Psoas muscle (tissue), 7 donors: ENCODE measurements at regions not wholly inside any gene's neighbourhood (a gene's known extent, or its start where the extent isn't known, plus 50 kb on each side); places are given as distances from the start of the nearest gene placed in this dataset.

Experiments used
- ATAC-seq, 4 donors: fragments of 200-7000 bp; cut with Tn5 transposase; one replicate each; pipeline ENCODE4 v1.9.1; 2020; ENCODE audit warnings: moderate library complexity in 3 of 4, mild to moderate bottlenecking in 2 of 4
- DNase-seq, 2 donors: peaks; one replicate each; pipeline ENCODE4 v3.0.0-alpha.2; 2020
- H3K27ac ChIP-seq: fragments of 200-600 bp; one replicate; pipeline ENCODE4 v1.8.0; 2022
- H3K27me3 ChIP-seq, 3 donors: fragments of 200-600 bp in 1 of 3; one replicate each; pipeline versions ENCODE4 v1.6.1 to v1.8.0; 2013 to 2022; ENCODE audit warnings: low read length in 2 of 3, mild to moderate bottlenecking in 2 of 3, moderate library complexity in 1 of 3; ENCODE audit not compliant: insufficient read depth in 3 of 3
- H3K36me3 ChIP-seq, 2 donors: fragments of 200-600 bp in 1 of 2; one replicate each; pipeline versions ENCODE4 v1.6.1 to v1.8.0; 2013 to 2022; ENCODE audit warnings: low read depth in 1 of 2, mild to moderate bottlenecking in 1 of 2, moderate library complexity in 1 of 2; ENCODE audit not compliant: insufficient read depth in 1 of 2
- H3K4me1 ChIP-seq: fragments of 200-600 bp; one replicate; pipeline ENCODE4 v1.8.0; 2022
- H3K4me3 ChIP-seq: fragments of 200-600 bp; one replicate; pipeline ENCODE4 v1.8.0; 2022; ENCODE audit warnings: mild to moderate bottlenecking
- H3K9me3 ChIP-seq: fragments of 200-600 bp; one replicate; pipeline ENCODE4 v1.8.0; 2022
- CTCF ChIP-seq: fragments of 200-600 bp; IDR thresholded peaks from one replicate; pipeline ENCODE4 v1.8.0; 2022; ENCODE audit warnings: antibody characterized with exemption
- WGBS, 3 donors: extraction: QIAGEN DNeasy Blood & Tissue Kit; methylation state at CpG; one replicate each; pipeline versions ENCODE4 v1.1.6 to v1.1.7; 2013; 5-methylcytosine and 5-hydroxymethylcytosine counted together
- intact Hi-C, 2 donors: fragments of 100-400 bp; cut with DNase I; formaldehyde crosslinking; loops; one replicate each; pipeline versions ENCODE4 v1.11.0 to v1.14.2; 2022
- donor health status: healthy with polysubstance abuse.
- donor health status: DM: no; HTN: no; CAD: no; lungs with moderate emphysema.
- donor health status: Bipolar disorder and iron deficiency.
- donor health status: healthy.
- donor health status: DM: yes; HTN: yes; CAD: no.
- donor health status: DM: no; HTN: no; CAD: no.
- donor health status: DM: yes; HTN: yes; CAD: no.

GRCh38 chr13:34698945-34699344 is 243.1 kb upstream of the NBEA start:
- Histone ChIP-seq H3K9me3 (no peaks in the 10 kb centered on the region), H3K27ac (no peak overlapping the region), H3K27me3 (no peaks in the 10 kb centered on the region), H3K36me3 (no peaks in the 10 kb centered on the region), H3K4me3 (no peak overlapping the region), H3K4me1 (peaks cover 7% of the 10 kb centered on the region)
- 52 to 78% (median 61%) methylated on average over 3 of the region's 3 CpGs for WGBS, 3 donors
- no peak for DNase-seq
- ATAC-seq = peak; percentile 70 to 92 (median 81)
- intact Hi-C loops = no loop called here
- no peak for TF ChIP-seq CTCF

GRCh38 chr13:34700155-34700554 is 241.9 kb upstream of the NBEA start:
- DNase-seq = no peak
- WGBS, 3 donors = 97 to 98% (median 98%) methylated on average over 5 of the region's 5 CpGs
- no peak for TF ChIP-seq CTCF
- H3K4me3 ChIP-seq = no peak overlapping the region
- intact Hi-C loops = no loop called here
- H3K9me3 ChIP-seq = no peaks in the 10 kb centered on the region
- ATAC-seq = no peak
- no peaks in the 10 kb centered on the region for H3K36me3 ChIP-seq
- no peaks in the 10 kb centered on the region for H3K27me3 ChIP-seq
- H3K27ac ChIP-seq = no peak overlapping the region
- H3K4me1 ChIP-seq = peaks cover 7% of the 10 kb centered on the region

- ATAC-seq (no peak), DNase-seq (no peak)
- intact Hi-C loops = no loop called here
- 76 to 85% (median 77%) methylated on average over 4 of the region's 4 CpGs for WGBS, 3 donors
- no peaks in the 10 kb centered on the region for H3K27me3 ChIP-seq
- H3K4me3 ChIP-seq = no peak overlapping the region
- no peaks in the 10 kb centered on the region for H3K36me3 ChIP-seq
- H3K27ac ChIP-seq = no peak overlapping the region
- no peak for TF ChIP-seq CTCF
- H3K4me1 ChIP-seq = peaks cover 7% of the 10 kb centered on the region
- H3K9me3 ChIP-seq = no peaks in the 10 kb centered on the region
These were observed 240.2 kb upstream of the NBEA start for GRCh38 chr13:34701919-34702318.

DNA sequence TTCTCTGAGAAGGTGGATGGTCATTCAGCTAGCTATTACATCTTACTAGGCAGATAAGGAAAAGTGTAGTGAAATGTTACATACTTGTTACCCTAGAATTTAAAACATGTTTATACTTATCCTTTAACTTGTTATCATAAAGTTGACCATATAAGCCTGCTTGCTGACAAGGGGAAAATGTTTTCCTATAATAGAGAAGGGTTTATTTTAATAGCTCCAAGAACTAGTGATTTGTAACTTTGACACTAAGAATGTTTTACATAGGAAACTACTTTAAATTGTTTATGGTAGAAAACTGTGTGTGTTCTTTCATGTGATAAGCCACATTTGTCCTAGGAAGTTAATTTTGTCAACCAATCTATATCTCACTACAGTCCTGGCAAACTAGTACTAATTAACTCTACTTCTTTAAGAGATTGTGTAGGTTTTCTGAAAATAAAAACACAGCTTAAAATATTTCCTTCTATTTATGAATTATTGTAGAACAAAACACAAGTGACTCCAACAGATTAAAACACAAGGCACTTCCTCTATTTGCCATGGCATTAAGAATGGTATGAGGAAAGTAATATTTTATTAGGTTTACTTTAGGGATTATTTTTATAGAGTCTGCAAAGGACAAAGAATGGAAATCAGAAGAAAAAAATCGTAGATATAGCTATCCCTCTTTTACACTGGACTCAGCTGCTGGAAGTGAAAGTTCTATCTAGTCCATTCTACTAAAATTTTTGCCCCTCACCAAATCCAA is 233.3 kb upstream of the NBEA start:
- Histone ChIP-seq H3K27ac (no peak overlapping the region), H3K4me1 (no peaks in the 10 kb centered on the region), H3K9me3 (no peaks in the 10 kb centered on the region), H3K36me3 (no peaks in the 10 kb centered on the region), H3K4me3 (no peak overlapping the region), H3K27me3 (no peaks in the 10 kb centered on the region)
- intact Hi-C loops = no loop called here
- WGBS, 3 donors = 66 to 76% (median 67%) methylated on average over 1 of the region's 1 CpG
- no peak for TF ChIP-seq CTCF
- no peak for DNase-seq
- ATAC-seq = no peak
